OCI-LY1 (cell line): ENCODE measurements at regions not wholly inside any gene's neighbourhood (a gene's known extent, or its start where the extent isn't known, plus 50 kb on each side); places are given as distances from the start of the nearest gene placed in this dataset.

Experiments used
- H2AFZ ChIP-seq: fragments of 200-600 bp; sonication (generic), shearing (Covaris generic); 2 replicates; pipeline ENCODE4 v1.6.0; 2014; ENCODE audit warnings: antibody characterized with exemption, mild to moderate bottlenecking, low read length
- H3F3A ChIP-seq: fragments of 200-600 bp; sonication (generic), shearing (Covaris generic); 2 replicates; pipeline ENCODE4 v1.6.0; 2014; ENCODE audit warnings: mild to moderate bottlenecking, antibody characterized with exemption, low read length, moderate library complexity; ENCODE audit not compliant: insufficient read depth
- H3K27ac ChIP-seq: fragments of 200-600 bp; sonication (generic); 2 replicates; pipeline ENCODE4 v1.5.1; 2014; ENCODE audit warnings: low read length, mixed run types, mild to moderate bottlenecking, low read depth; ENCODE audit not compliant: poor library complexity, severe bottlenecking
- H3K27me3 ChIP-seq: fragments of 200-600 bp; sonication (generic); 2 replicates; pipeline ENCODE4 v1.6.0; 2014; ENCODE audit warnings: antibody characterized with exemption, mild to moderate bottlenecking, low read length, moderate library complexity; ENCODE audit not compliant: insufficient read depth
- H3K36me3 ChIP-seq: fragments of 200-600 bp; sonication (generic); 2 replicates; pipeline ENCODE4 v1.6.1; 2014; ENCODE audit warnings: mild to moderate bottlenecking, antibody characterized with exemption, low read length, moderate library complexity, mixed read lengths; ENCODE audit not compliant: insufficient read depth
- H3K4me1 ChIP-seq: fragments of 200-600 bp; sonication (generic); 2 replicates; pipeline ENCODE4 v1.5.1; 2014; ENCODE audit warnings: mild to moderate bottlenecking, low read length, moderate library complexity; ENCODE audit not compliant: insufficient read depth, severe bottlenecking
- H3K4me2 ChIP-seq: fragments of 200-600 bp; sonication (generic), shearing (Covaris generic); 2 replicates; pipeline ENCODE4 v1.6.1; 2014; ENCODE audit warnings: low read length
- H3K4me3 ChIP-seq: fragments of 200-600 bp; sonication (generic); 2 replicates; pipeline ENCODE4 v1.5.1; 2014; ENCODE audit warnings: low read length, low read depth, mild to moderate bottlenecking, mixed read lengths; ENCODE audit not compliant: poor library complexity, severe bottlenecking
- H3K79me2 ChIP-seq: fragments of 200-600 bp; shearing (Covaris generic); 2 replicates; pipeline ENCODE4 v1.6.1; 2016; ENCODE audit warnings: mixed run types, low read length, mixed read lengths; ENCODE audit not compliant: insufficient read depth
- H3K9ac ChIP-seq: fragments of 200-600 bp; sonication (generic), shearing (Covaris generic); 2 replicates; pipeline ENCODE4 v1.6.1; 2014; ENCODE audit warnings: mild to moderate bottlenecking, low read length, mixed read lengths
- H3K9me2 ChIP-seq: fragments of 200-600 bp; sonication (generic), shearing (Covaris generic); 2 replicates; pipeline ENCODE4 v1.6.1; 2014; ENCODE audit warnings: low read depth, mild to moderate bottlenecking, low read length, mixed read lengths
- H3K9me3 ChIP-seq: fragments of 200-600 bp; shearing (Covaris generic); 2 replicates; pipeline ENCODE4 v1.6.1; 2014; ENCODE audit warnings: low read length, mixed read lengths
- H4K20me1 ChIP-seq: fragments of 200-600 bp; sonication (generic), shearing (Covaris generic); 2 replicates; pipeline ENCODE4 v1.6.0; 2016; ENCODE audit warnings: mild to moderate bottlenecking, low read length; ENCODE audit not compliant: insufficient read depth
- EZH2 ChIP-seq: fragments of 200-600 bp; sonication (generic), shearing (Covaris generic); IDR thresholded peaks from 2 replicates; pipeline ENCODE4 v1.8.0; 2017; ENCODE audit warnings: borderline replicate concordance, mixed run types, mild to moderate bottlenecking, antibody characterized with exemption, low read length, moderate library complexity, mixed read lengths
- TF ChIP-seq, protein P1 (sequence below): fragments of 200-600 bp; sonication (generic), shearing (Covaris generic); IDR thresholded peaks from 2 replicates; pipeline ENCODE4 v1.5.1; 2017; ENCODE audit warnings: mild to moderate bottlenecking, antibody characterized with exemption, low read length, moderate library complexity, mixed read lengths

DNA sequence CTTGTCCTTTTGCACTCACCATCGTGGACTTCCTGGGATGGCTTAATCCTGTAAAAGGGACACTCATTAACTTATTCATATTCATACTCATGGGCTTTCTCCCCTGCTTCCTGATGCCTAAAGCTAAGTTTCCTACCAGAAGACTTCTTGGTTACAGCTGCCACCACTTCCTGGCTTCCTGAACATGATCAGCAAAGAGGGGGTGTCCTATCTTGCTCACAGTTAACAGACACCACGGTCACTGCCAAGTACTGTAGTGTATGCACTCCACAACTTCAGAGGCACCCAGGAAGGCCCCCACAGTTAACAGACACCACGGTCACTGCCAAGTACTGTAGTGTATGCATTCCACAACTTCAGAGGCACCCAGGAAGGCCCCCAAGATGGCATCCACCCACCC lies 177.8 kb downstream of the SIPA1L2 start:
- Histone ChIP-seq H3K4me1 (no peaks in the 10 kb centered on the region), H3K79me2 (no peaks in the 10 kb centered on the region), H3K4me3 (no peak overlapping the region), H3F3A (no peaks in the 10 kb centered on the region), H2AFZ (no peak overlapping the region), H3K27me3 (no peaks in the 10 kb centered on the region), H3K27ac (no peak overlapping the region), H3K36me3 (no peaks in the 10 kb centered on the region), H3K9me3 (no peaks in the 10 kb centered on the region), H3K9ac (no peak overlapping the region), H3K9me2 (no peaks in the 10 kb centered on the region), H3K4me2 (no peak overlapping the region), H4K20me1 (no peaks in the 10 kb centered on the region)
- TF ChIP-seq, protein P1, sequence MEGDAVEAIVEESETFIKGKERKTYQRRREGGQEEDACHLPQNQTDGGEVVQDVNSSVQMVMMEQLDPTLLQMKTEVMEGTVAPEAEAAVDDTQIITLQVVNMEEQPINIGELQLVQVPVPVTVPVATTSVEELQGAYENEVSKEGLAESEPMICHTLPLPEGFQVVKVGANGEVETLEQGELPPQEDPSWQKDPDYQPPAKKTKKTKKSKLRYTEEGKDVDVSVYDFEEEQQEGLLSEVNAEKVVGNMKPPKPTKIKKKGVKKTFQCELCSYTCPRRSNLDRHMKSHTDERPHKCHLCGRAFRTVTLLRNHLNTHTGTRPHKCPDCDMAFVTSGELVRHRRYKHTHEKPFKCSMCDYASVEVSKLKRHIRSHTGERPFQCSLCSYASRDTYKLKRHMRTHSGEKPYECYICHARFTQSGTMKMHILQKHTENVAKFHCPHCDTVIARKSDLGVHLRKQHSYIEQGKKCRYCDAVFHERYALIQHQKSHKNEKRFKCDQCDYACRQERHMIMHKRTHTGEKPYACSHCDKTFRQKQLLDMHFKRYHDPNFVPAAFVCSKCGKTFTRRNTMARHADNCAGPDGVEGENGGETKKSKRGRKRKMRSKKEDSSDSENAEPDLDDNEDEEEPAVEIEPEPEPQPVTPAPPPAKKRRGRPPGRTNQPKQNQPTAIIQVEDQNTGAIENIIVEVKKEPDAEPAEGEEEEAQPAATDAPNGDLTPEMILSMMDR: no peak
- no peak for TF ChIP-seq EZH2

DNA sequence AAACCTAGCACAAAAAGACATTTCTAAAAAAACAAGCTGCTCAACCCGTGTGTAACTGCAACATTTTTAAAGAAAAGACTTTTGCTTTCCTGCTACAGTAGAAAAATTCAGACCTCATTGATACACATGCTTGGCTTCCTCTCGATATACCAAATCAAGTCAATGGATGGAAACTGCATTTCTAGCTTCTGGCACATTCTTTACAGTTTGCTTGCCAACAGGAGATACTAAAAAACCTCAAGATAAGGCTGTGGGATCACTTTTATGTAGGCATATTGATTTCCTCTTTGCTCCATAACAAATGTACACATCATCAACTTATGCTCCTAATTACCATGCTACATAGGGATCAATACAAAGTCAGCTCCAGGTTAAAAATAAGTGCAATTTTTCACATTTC lies 178.4 kb downstream of the SIPA1L2 start:
- Histone ChIP-seq H3K27me3 (no peaks in the 10 kb centered on the region), H3K4me3 (no peak overlapping the region), H3K4me2 (no peak overlapping the region), H3K4me1 (no peaks in the 10 kb centered on the region), H3F3A (no peaks in the 10 kb centered on the region), H4K20me1 (no peaks in the 10 kb centered on the region), H3K79me2 (no peaks in the 10 kb centered on the region), H3K36me3 (no peaks in the 10 kb centered on the region), H3K27ac (no peak overlapping the region), H3K9me2 (no peaks in the 10 kb centered on the region), H3K9me3 (no peaks in the 10 kb centered on the region), H3K9ac (no peak overlapping the region), H2AFZ (no peak overlapping the region)
- TF ChIP-seq, protein P1: no peak
- TF ChIP-seq EZH2: no peak

DNA sequence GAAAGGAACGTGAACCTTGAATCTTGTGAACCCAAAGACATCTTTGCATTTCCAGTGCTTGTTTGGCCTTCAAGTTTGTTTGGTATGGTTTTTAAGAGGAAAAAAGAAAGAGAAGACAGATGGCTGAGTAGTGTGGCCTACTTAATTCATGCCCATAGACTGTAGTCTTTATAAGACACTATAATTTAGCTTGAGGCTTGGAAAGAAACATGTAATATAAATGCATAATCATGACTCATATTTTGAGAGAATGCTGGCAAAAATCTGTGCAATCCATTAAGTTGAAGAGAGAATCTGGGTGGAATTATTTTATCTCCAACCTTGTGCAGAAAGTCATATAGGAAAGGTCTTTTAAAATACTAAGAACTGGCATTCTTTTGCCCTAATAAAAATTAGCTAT lies 179.3 kb downstream of the SIPA1L2 start:
- Histone ChIP-seq H2AFZ (no peak overlapping the region), H3K27me3 (no peaks in the 10 kb centered on the region), H4K20me1 (no peaks in the 10 kb centered on the region), H3K9me2 (no peaks in the 10 kb centered on the region), H3K4me1 (no peaks in the 10 kb centered on the region), H3K36me3 (no peaks in the 10 kb centered on the region), H3K27ac (no peak overlapping the region), H3K4me2 (no peak overlapping the region), H3K9ac (no peak overlapping the region), H3K79me2 (no peaks in the 10 kb centered on the region), H3K4me3 (no peak overlapping the region), H3F3A (no peaks in the 10 kb centered on the region), H3K9me3 (no peaks in the 10 kb centered on the region)
- TF ChIP-seq, protein P1: no peak
- no peak for TF ChIP-seq EZH2
